B cell (primary cell): ENCODE measurements at regions not wholly inside any gene's neighbourhood (a gene's known extent, or its start where the extent isn't known, plus 50 kb on each side); places are given as distances from the start of the nearest gene placed in this dataset.

Experiments used
- ATAC-seq: fragments of 200-7000 bp; cut with Tn5 transposase; one replicate; pipeline ENCODE4 v1.10.0; 2021; ENCODE audit warnings: low read depth, mild to moderate bottlenecking, moderate number of reproducible peaks, moderate library complexity
- CTCF ChIA-PET: fragments of 350-600 bp; sonication (Branson Sonifier 250); formaldehyde crosslinking; loops from one replicate; lab custom pipeline; 2021; ENCODE audit warnings: antibody characterized with exemption, inconsistent platforms; lab: Charles Lee
- POLR2A ChIA-PET: fragments of 350-600 bp; sonication (Branson Sonifier 250); formaldehyde crosslinking; loops from one replicate; lab custom pipeline; 2021; ENCODE audit warnings: antibody characterized with exemption; lab: Charles Lee
- DNase-seq: peaks from one replicate; pipeline ENCODE4 v3.0.0; 2013
- H2AFZ ChIP-seq: 2 replicates; pipeline ENCODE4 v1.6.1; 2012; ENCODE audit warnings: mild to moderate bottlenecking, low read depth, low read length; ENCODE audit not compliant: insufficient read depth, poor library complexity, severe bottlenecking
- H3K27ac ChIP-seq, 2 donors: 1 replicate in 1 of 2; 2 replicates in 1 of 2; pipeline ENCODE4 v1.5.1; 2012 to 2013; ENCODE audit warnings: low read length in 2 of 2, mild to moderate bottlenecking in 2 of 2, moderate library complexity in 1 of 2
- H3K27me3 ChIP-seq, 4 experiments: fragments of 200-600 bp in 1 of 4; sonication (generic) in 1 of 4; replicated peaks in 1 of 4; 1 replicate in 2 of 4; 2 replicates in 2 of 4; pipeline versions ENCODE4 v1.6.1 to v1.7.0; 2013 to 2016; ENCODE audit warnings: low read length in 3 of 4, mild to moderate bottlenecking in 2 of 4, mixed read lengths in 1 of 4, moderate library complexity in 1 of 4; ENCODE audit not compliant: insufficient read depth in 4 of 4, control insufficient read depth in 3 of 4; ENCODE audit errors: control extremely low read depth in 1 of 4
- H3K36me3 ChIP-seq, 2 experiments: replicated peaks in 1 of 2; 1 replicate in 1 of 2; 2 replicates in 1 of 2; pipeline versions ENCODE4 v1.6.1 to v1.7.1; 2013; ENCODE audit warnings: low read length in 1 of 2; ENCODE audit not compliant: insufficient read depth in 2 of 2, control insufficient read depth in 1 of 2; ENCODE audit errors: control extremely low read depth in 1 of 2, extremely low read depth in 1 of 2
- H3K4me1 ChIP-seq, 2 donors: fragments of 200-600 bp in 1 of 2; sonication (generic) in 1 of 2; 1 replicate in 1 of 2; 2 replicates in 1 of 2; pipeline versions ENCODE4 v1.5.1 to v1.6.1; 2013 to 2017; ENCODE audit warnings: low read length in 2 of 2; ENCODE audit not compliant: control insufficient read depth in 2 of 2, insufficient read depth in 2 of 2
- H3K4me2 ChIP-seq: replicated peaks from 2 replicates; pipeline ENCODE3; 2012; ENCODE audit warnings: mild to moderate bottlenecking, low read depth, low read length; ENCODE audit not compliant: poor library complexity, severe bottlenecking
- H3K4me3 ChIP-seq, 5 experiments: fragments of 200-600 bp in 1 of 5; sonication (generic) in 1 of 5; 1 replicate in 3 of 5; 2 replicates in 2 of 5; pipeline versions ENCODE4 v1.5.1 to v1.7.0; 2011 to 2016; ENCODE audit warnings: low read length in 4 of 5, mild to moderate bottlenecking in 4 of 5, low read depth in 2 of 5, control low read depth in 1 of 5, moderate library complexity in 1 of 5; ENCODE audit not compliant: insufficient read depth in 1 of 5; ENCODE audit errors: control extremely low read depth in 1 of 5, extremely low read depth in 1 of 5
- H3K79me2 ChIP-seq: fragments of 200-600 bp; sonication (generic); one replicate; pipeline ENCODE4 v1.6.0; 2016; ENCODE audit warnings: low read length; ENCODE audit not compliant: control insufficient read depth, insufficient read depth
- H3K9ac ChIP-seq: fragments of 200-600 bp; sonication (generic); 2 replicates; pipeline ENCODE4 v1.6.1; 2017; ENCODE audit warnings: mild to moderate bottlenecking, low read length, moderate library complexity
- H3K9me3 ChIP-seq, 3 donors: one replicate each; pipeline versions ENCODE4 v1.6.1 to v1.7.1; 2013; ENCODE audit warnings: low read length in 2 of 3; ENCODE audit not compliant: control insufficient read depth in 2 of 3, insufficient read depth in 1 of 3; ENCODE audit errors: control extremely low read depth in 1 of 3
- H4K20me1 ChIP-seq: 2 replicates; pipeline ENCODE4 v1.6.0; 2012; ENCODE audit warnings: mild to moderate bottlenecking, low read length; ENCODE audit not compliant: insufficient read depth, control insufficient read depth, poor library complexity, severe bottlenecking
- H3K27ac Mint-ChIP-seq: one replicate; pipeline ENCODE4 v1.8.0; 2021; ENCODE audit warnings: mixed read lengths
- H3K27me3 Mint-ChIP-seq: one replicate; pipeline ENCODE4 v1.8.0; 2021; ENCODE audit warnings: mixed read lengths
- H3K4me1 Mint-ChIP-seq: one replicate; pipeline ENCODE4 v1.8.0; 2021; ENCODE audit warnings: mixed read lengths
- H3K4me3 Mint-ChIP-seq: one replicate; pipeline ENCODE4 v1.8.0; 2021; ENCODE audit warnings: mixed read lengths
- H3K9me3 Mint-ChIP-seq: one replicate; pipeline ENCODE4 v1.8.0; 2022; ENCODE audit warnings: mixed read lengths; ENCODE audit not compliant: insufficient read depth
- CTCF ChIP-seq: fragments of 200-600 bp; IDR thresholded peaks from one replicate; pipeline ENCODE4 v1.8.0; 2022; ENCODE audit warnings: antibody characterized with exemption, mild to moderate bottlenecking
- EZH2 ChIP-seq: IDR thresholded peaks from 2 replicates; pipeline ENCODE4 v1.6.1; 2012; ENCODE audit warnings: borderline replicate concordance, low read depth, mild to moderate bottlenecking, moderate library complexity, low read length; ENCODE audit not compliant: insufficient read depth, poor library complexity, severe bottlenecking
- WGBS: methylation state at CpG from one replicate; pipeline ENCODE4 v1.1.5; 2013; ENCODE audit warnings: missing lambda C conversion rate; ENCODE audit not compliant: insufficient coverage; 5-methylcytosine and 5-hydroxymethylcytosine counted together
- intact Hi-C: fragments of 100-400 bp; cut with micrococcal nuclease; formaldehyde crosslinking; loops from one replicate; pipeline ENCODE4 v1.10.0; 2022

- POLR2A ChIA-PET, result no interaction called here
- DNase-seq (no peak), ATAC-seq (no peak)
- Histone ChIP-seq H3K79me2 (no peaks in the 10 kb centered on the region), H3K9ac (no peak overlapping the region), H2AFZ (no peak overlapping the region), H3K9me3 (peaks cover 0 to 2% (median 0%) of the 10 kb centered on the region in 3 donors), H3K4me3 (no peak overlapping the region), H3K36me3 (no peaks in the 10 kb centered on the region), H3K27ac (no peak overlapping the region), H3K4me1 (no peaks in the 10 kb centered on the region), H3K27me3 (no peaks in the 10 kb centered on the region), H3K4me2 (no peak overlapping the region), H4K20me1 (no peaks in the 10 kb centered on the region)
- Mint-ChIP-seq H3K4me3 (no peak overlapping the region), H3K27ac (no peak overlapping the region), H3K27me3 (no peaks in the 10 kb centered on the region), H3K9me3 (no peaks in the 10 kb centered on the region), H3K4me1 (no peaks in the 10 kb centered on the region)
- no peak for TF ChIP-seq CTCF
- no peak for TF ChIP-seq EZH2
- CTCF ChIA-PET, result no interaction called here
- WGBS, result no CpG with 5 or more reads among the region's 5 CpGs
- intact Hi-C loops, result no loop called here
These were observed 225.7 kb downstream of the DPH6 start for GRCh38 chr15:35320158-35320780.

GRCh38 chr15:35319354-35319753 lies 226.6 kb downstream of the DPH6 start:
- Histone ChIP-seq H3K79me2 (no peaks in the 10 kb centered on the region), H3K4me3 (no peak overlapping the region), H3K36me3 (no peaks in the 10 kb centered on the region), H3K27ac (no peak overlapping the region), H3K9me3 (peaks cover 0 to 2% (median 0%) of the 10 kb centered on the region in 3 donors), H3K9ac (no peak overlapping the region), H3K27me3 (no peaks in the 10 kb centered on the region), H3K4me2 (no peak overlapping the region), H2AFZ (no peak overlapping the region), H4K20me1 (no peaks in the 10 kb centered on the region), H3K4me1 (no peaks in the 10 kb centered on the region)
- CTCF ChIA-PET, result no interaction called here
- no peak overlapping the region for H3K4me3 Mint-ChIP-seq
- DNase-seq (no peak), ATAC-seq (no peak)
- WGBS, result 100% methylated on average over 3 of the region's 8 CpGs
- intact Hi-C loops, result no loop called here
- no peaks in the 10 kb centered on the region for H3K9me3 Mint-ChIP-seq
- H3K4me1 Mint-ChIP-seq, result no peaks in the 10 kb centered on the region
- POLR2A ChIA-PET, result no interaction called here
- no peaks in the 10 kb centered on the region for H3K27me3 Mint-ChIP-seq
- H3K27ac Mint-ChIP-seq, result no peak overlapping the region
- TF ChIP-seq EZH2 (no peak), CTCF (no peak)
